ENCODE measurements at regions not wholly inside any gene's neighbourhood (a gene's known extent, or its start where the extent isn't known, plus 50 kb on each side); places are given as distances from the start of the nearest gene placed in this dataset.

- TF ChIP-seq POLR2AphosphoS5 (IDR thresholded peaks at IDR 0.05; ENCODE audit: low read depth, low read length) (no peak), TAF1 (IDR thresholded peaks at IDR 0.05; ENCODE audit: borderline replicate concordance, low read depth, low read length) (no peak), POLR2A (IDR thresholded peaks at IDR 0.05; ENCODE audit: low read depth, low read length) (no peak)
These were observed 333.6 kb downstream of the ADGRD1 start for GRCh38 chr12:131287015-131287937.

Data from GM12892 (cell line).